GM12865 (cell line): ENCODE measurements at regions not wholly inside any gene's neighbourhood (a gene's known extent, or its start where the extent isn't known, plus 50 kb on each side); places are given as distances from the start of the nearest gene placed in this dataset.

Source experiments
- DNase-seq: peaks from one replicate; pipeline ENCODE4 v3.0.0; 2010; ENCODE audit warnings: low read depth
- H3K4me3 ChIP-seq: 2 replicates; pipeline ENCODE4 v1.5.1; 2011; ENCODE audit warnings: mild to moderate bottlenecking, low read depth, low read length, control low read depth
- CTCF ChIP-seq: IDR thresholded peaks from 2 replicates; pipeline ENCODE4 v1.5.1; 2011; ENCODE audit warnings: low read length, control low read depth, low read depth, inconsistent platforms; ENCODE audit not compliant: insufficient read depth; ENCODE audit errors: missing control alignments

GRCh38 chr3:178260887-178261565, 275.2 kb upstream of the KCNMB2 start:
- peak overlapping the region; percentile 3; the same call in 1 of the 2 replicates for H3K4me3 ChIP-seq
- no peak for DNase-seq
- no peak for TF ChIP-seq CTCF

- DNase-seq = no peak
- no peak overlapping the region for H3K4me3 ChIP-seq
- TF ChIP-seq CTCF = no peak
Observed at GRCh38 chr3:178263236-178263916, 272.9 kb upstream of the KCNMB2 start.

GRCh38 chr3:178267158-178267844, 268.9 kb upstream of the KCNMB2 start:
- TF ChIP-seq CTCF = no peak
- no peak for DNase-seq
- no peak overlapping the region for H3K4me3 ChIP-seq

GRCh38 chr3:178270838-178271237, 265.4 kb upstream of the KCNMB2 start:
- DNase-seq = no peak
- TF ChIP-seq CTCF = no peak
- H3K4me3 ChIP-seq = no peak overlapping the region

- H3K4me3 ChIP-seq = no peak overlapping the region
- no peak for TF ChIP-seq CTCF
- no peak for DNase-seq
Observed at GRCh38 chr3:178271740-178272387, 264.4 kb upstream of the KCNMB2 start.

GRCh38 chr3:178272841-178273240, 263.4 kb upstream of the KCNMB2 start:
- no peak for TF ChIP-seq CTCF
- no peak overlapping the region for H3K4me3 ChIP-seq
- no peak for DNase-seq
